SK-N-SH (cell line): ENCODE measurements at regions not wholly inside any gene's neighbourhood (a gene's known extent, or its start where the extent isn't known, plus 50 kb on each side); places are given as distances from the start of the nearest gene placed in this dataset.

Experiments
- CTCF ChIA-PET: fragments of 300-600, 350-600 bp; formaldehyde crosslinking; extraction: SDS; loops from one replicate; lab custom pipeline; 2021; lab: Yijun Ruan, JAX
- POLR2A ChIA-PET: fragments of 350-600 bp; sonication (Branson Sonifier 250); formaldehyde crosslinking; extraction: SDS; loops from one replicate; lab custom pipeline; 2020; ENCODE audit warnings: antibody characterized with exemption, inconsistent platforms; lab: Yijun Ruan, JAX
- DNase-seq: peaks from one replicate; pipeline ENCODE4 v3.0.0; 2012
- H2AFZ ChIP-seq: fragments of 200-600 bp; sonication (generic); 2 replicates; pipeline ENCODE4 v1.8.1; 2016; ENCODE audit warnings: antibody characterized with exemption, mild to moderate bottlenecking, low read depth
- H3F3A ChIP-seq: fragments of 200-600 bp; sonication (generic); replicated peaks from 2 replicates; pipeline ENCODE3; 2016; ENCODE audit warnings: antibody characterized with exemption, mild to moderate bottlenecking; ENCODE audit not compliant: insufficient read depth
- H3K27ac ChIP-seq, 2 experiments: fragments of 200-500 bp in 1 of 2; fragments of 200-600 bp in 1 of 2; sonication (Bioruptor generic) in 1 of 2; sonication (generic), shearing (Covaris generic) in 1 of 2; 2 replicates each; pipeline versions ENCODE4 v1.5.1 to v1.6.1; 2014 to 2016; ENCODE audit warnings: low read depth in 2 of 2, inconsistent platforms in 1 of 2, low read length in 1 of 2, mild to moderate bottlenecking in 1 of 2, mixed read lengths in 1 of 2
- H3K27me3 ChIP-seq: fragments of 200-600 bp; sonication (generic), shearing (Covaris generic); 2 replicates; pipeline ENCODE4 v1.6.1; 2016; ENCODE audit warnings: mixed run types; ENCODE audit not compliant: insufficient read depth
- H3K36me3 ChIP-seq, 2 experiments: fragments of 200-500 bp in 1 of 2; fragments of 200-600 bp in 1 of 2; sonication (Bioruptor generic) in 1 of 2; sonication (generic) in 1 of 2; replicated peaks in 1 of 2; 2 replicates each; pipeline versions ENCODE3 to v1.5.1; 2014 to 2016; ENCODE audit warnings: low read length in 1 of 2, mild to moderate bottlenecking in 1 of 2; ENCODE audit not compliant: insufficient read depth in 2 of 2, control insufficient read depth in 1 of 2
- H3K4me1 ChIP-seq, 2 experiments: fragments of 200-500 bp in 1 of 2; fragments of 200-600 bp in 1 of 2; sonication (Bioruptor generic) in 1 of 2; sonication (generic), shearing (Covaris generic) in 1 of 2; 2 replicates each; pipeline versions ENCODE4 v1.5.1 to v1.6.1; 2014 to 2016; ENCODE audit warnings: low read depth in 1 of 2, low read length in 1 of 2, mixed run types in 1 of 2; ENCODE audit not compliant: insufficient read depth in 2 of 2, control insufficient read depth in 1 of 2
- H3K4me2 ChIP-seq: fragments of 200-600 bp; sonication (generic), shearing (Covaris generic); 2 replicates; pipeline ENCODE4 v1.6.1; 2017; ENCODE audit warnings: mixed run types
- H3K4me3 ChIP-seq, 2 experiments: fragments of 200-500 bp in 1 of 2; fragments of 200-600 bp in 1 of 2; sonication (Bioruptor generic) in 1 of 2; sonication (generic), shearing (Covaris generic) in 1 of 2; 2 replicates each; pipeline versions ENCODE4 v1.5.1 to v1.8.1; 2014 to 2016; ENCODE audit warnings: low read depth in 2 of 2, inconsistent platforms in 1 of 2, low read length in 1 of 2, mild to moderate bottlenecking in 1 of 2, mixed read lengths in 1 of 2, moderate library complexity in 1 of 2
- H3K79me2 ChIP-seq: fragments of 200-600 bp; sonication (generic); 2 replicates; pipeline ENCODE4 v1.8.1; 2017; ENCODE audit warnings: mild to moderate bottlenecking; ENCODE audit not compliant: insufficient read depth
- H3K9ac ChIP-seq: fragments of 200-600 bp; sonication (generic); 2 replicates; pipeline ENCODE4 v1.6.1; 2017; ENCODE audit warnings: mixed run types
- H3K9me2 ChIP-seq: fragments of 200-600 bp; sonication (generic); 2 replicates; pipeline ENCODE4 v1.6.1; 2017; ENCODE audit warnings: mixed run types
- H3K9me3 ChIP-seq: fragments of 200-600 bp; sonication (generic); 2 replicates; pipeline ENCODE4 v1.6.1; 2017; ENCODE audit warnings: mixed run types, mild to moderate bottlenecking, moderate library complexity
- H4K20me1 ChIP-seq: fragments of 200-600 bp; sonication (generic); 2 replicates; pipeline ENCODE4 v1.6.1; 2017; ENCODE audit warnings: mild to moderate bottlenecking, mixed run types; ENCODE audit not compliant: insufficient read depth
- CTCF ChIP-seq: fragments of 200-600 bp; sonication (generic); IDR thresholded peaks from 2 replicates; pipeline ENCODE4 v1.6.1; 2017; ENCODE audit warnings: antibody characterized with exemption, mild to moderate bottlenecking, moderate library complexity
- ELF1 ChIP-seq: IDR thresholded peaks from 2 replicates; pipeline ENCODE4 v1.4.0; 2012
- EP300 ChIP-seq, 2 experiments: IDR thresholded peaks; 2 replicates each; pipeline versions ENCODE4 v1.4.0 to v1.6.1; 2012; ENCODE audit warnings: borderline replicate concordance in 1 of 2, low read depth in 1 of 2, low read length in 1 of 2
- FOSL2 ChIP-seq: IDR thresholded peaks from 2 replicates; pipeline ENCODE4 v1.4.0; 2012; ENCODE audit warnings: low read depth, mild to moderate bottlenecking, moderate library complexity, borderline replicate concordance
- FOXJ3 ChIP-seq: sonication (generic); formaldehyde crosslinking; IDR thresholded peaks from 2 replicates; pipeline ENCODE4 v1.5.1; 2020; ENCODE audit warnings: mild to moderate bottlenecking, missing genetic modification reagents
- JUND ChIP-seq: IDR thresholded peaks from 2 replicates; pipeline ENCODE4 v1.4.0; 2012
- MAX ChIP-seq: IDR thresholded peaks from 2 replicates; pipeline ENCODE4 v1.4.0; 2012; ENCODE audit warnings: low read depth
- MEF2A ChIP-seq: IDR thresholded peaks from 2 replicates; pipeline ENCODE4 v1.4.0; 2012; ENCODE audit warnings: low read depth, borderline replicate concordance
- NFIC ChIP-seq: IDR thresholded peaks from 2 replicates; pipeline ENCODE4 v1.4.0; 2012; ENCODE audit warnings: borderline replicate concordance
- NRF1 ChIP-seq: IDR thresholded peaks from 2 replicates; pipeline ENCODE4 v1.6.1; 2012; ENCODE audit warnings: low read depth, mild to moderate bottlenecking, low read length
- POLR2AphosphoS5 ChIP-seq: IDR thresholded peaks from 2 replicates; pipeline ENCODE4 v1.6.1; 2012; ENCODE audit warnings: low read depth, low read length
- RAD21 ChIP-seq: IDR thresholded peaks from 2 replicates; pipeline ENCODE4 v1.6.1; 2012; ENCODE audit warnings: mild to moderate bottlenecking, low read length
- RCOR1 ChIP-seq: fragments of 150-350 bp; IDR thresholded peaks from 2 replicates; pipeline ENCODE4 v1.6.1; 2017; ENCODE audit warnings: antibody characterized with exemption, low read length
- RXRA ChIP-seq: IDR thresholded peaks from 2 replicates; pipeline ENCODE4 v1.4.0; 2012; ENCODE audit warnings: low read depth, mild to moderate bottlenecking, borderline replicate concordance
- SIN3A ChIP-seq: IDR thresholded peaks from 2 replicates; pipeline ENCODE4 v1.6.1; 2012; ENCODE audit warnings: low read depth, mild to moderate bottlenecking, low read length, moderate library complexity, borderline replicate concordance
- SMC3 ChIP-seq: IDR thresholded peaks from 2 replicates; pipeline ENCODE4 v1.6.1; 2012; ENCODE audit warnings: low read depth, low read length, improper control_type of control experiment
- TAF1 ChIP-seq: IDR thresholded peaks from 2 replicates; pipeline ENCODE4 v1.6.1; 2012; ENCODE audit warnings: low read depth, mild to moderate bottlenecking, low read length, moderate library complexity, borderline replicate concordance
- TEAD4 ChIP-seq: IDR thresholded peaks from 2 replicates; pipeline ENCODE4 v1.4.0; 2012; ENCODE audit warnings: mild to moderate bottlenecking, borderline replicate concordance; ENCODE audit not compliant: insufficient read depth
- USF1 ChIP-seq: IDR thresholded peaks from 2 replicates; pipeline ENCODE4 v1.4.0; 2012; ENCODE audit warnings: low read depth, borderline replicate concordance
- YY1 ChIP-seq: IDR thresholded peaks from 2 replicates; pipeline ENCODE4 v1.4.0; 2012; ENCODE audit warnings: low read depth, mild to moderate bottlenecking
- WGBS: methylation state at CpG from one replicate; pipeline ENCODE4 v1.1.6; 2017; ENCODE audit warnings: low lambda C conversion rate; 5-methylcytosine and 5-hydroxymethylcytosine counted together

- H3K4me1 ChIP-seq = no peaks in the 10 kb centered on the region
- no peaks in the 10 kb centered on the region for H3K79me2 ChIP-seq
- H3K9me3 ChIP-seq = no peaks in the 10 kb centered on the region
- ChIA-PET CTCF (no interaction called here), POLR2A (no interaction called here)
- peaks cover under 1% of the 10 kb centered on the region; the same call in 1 of the 2 replicates for H3K27me3 ChIP-seq
- H4K20me1 ChIP-seq = no peaks in the 10 kb centered on the region
- TF ChIP-seq YY1 (no peak), NRF1 (no peak), RCOR1 (no peak), FOSL2 (no peak), ELF1 (no peak), MEF2A (no peak), CTCF (no peak), JUND (no peak), EP300 (IDR thresholded peaks at IDR 0.05; ENCODE audit: borderline replicate concordance in 1 of 2, low read depth in 1 of 2, low read length in 1 of 2) (no peak), NFIC (no peak), SIN3A (no peak), MAX (no peak), TEAD4 (no peak), RXRA (no peak), TAF1 (no peak), USF1 (no peak), FOXJ3 (CRISPR knock-in tag) (no peak), POLR2AphosphoS5 (no peak)
- H3K36me3 ChIP-seq = no peaks in the 10 kb centered on the region
- no peak for DNase-seq
- no peak overlapping the region for H3K4me3 ChIP-seq
- 59% methylated on average over 2 of the region's 2 CpGs for WGBS
- H3K9ac ChIP-seq = no peak overlapping the region
- H3F3A ChIP-seq = peaks cover 3% of the 10 kb centered on the region
- no peak overlapping the region for H2AFZ ChIP-seq
- no peaks in the 10 kb centered on the region for H3K9me2 ChIP-seq
- H3K27ac ChIP-seq = no peak overlapping the region
- no peak overlapping the region for H3K4me2 ChIP-seq
Measured at GRCh38 chrX:46382595-46382994, 162.6 kb downstream of the ZNF674 start.

- WGBS = 39% methylated on average over 2 of the region's 2 CpGs
- H2AFZ ChIP-seq = no peak overlapping the region
- H3K27ac ChIP-seq = no peak overlapping the region
- POLR2A ChIA-PET = no interaction called here
- H3K9me3 ChIP-seq = no peaks in the 10 kb centered on the region
- no peak for DNase-seq
- H3K4me1 ChIP-seq = no peaks in the 10 kb centered on the region
- H3K36me3 ChIP-seq = no peaks in the 10 kb centered on the region
- no peak overlapping the region for H3K4me2 ChIP-seq
- TF ChIP-seq FOXJ3 (CRISPR knock-in tag) (no peak), SMC3 (peak; percentile 39), TAF1 (no peak), RAD21 (peak; percentile 40), CTCF (peak; percentile 55)
- peaks cover 3% of the 10 kb centered on the region for H3F3A ChIP-seq
- H3K79me2 ChIP-seq = no peaks in the 10 kb centered on the region
- no peaks in the 10 kb centered on the region for H3K9me2 ChIP-seq
- H3K9ac ChIP-seq = no peak overlapping the region
- no peaks in the 10 kb centered on the region for H4K20me1 ChIP-seq
- peaks cover 4% of the 10 kb centered on the region; the same call in 1 of the 2 replicates for H3K27me3 ChIP-seq
- CTCF ChIA-PET = interaction anchor here (1.0 kb wide), 1 partner anchor 24 kb away, joined by 4 read pairs; no protein-coding TSS in a partner anchor
- H3K4me3 ChIP-seq = no peak overlapping the region
Measured at GRCh38 chrX:46381630-46382029, 163.6 kb downstream of the ZNF674 start.
